ENCODE measurements at regions not wholly inside any gene's neighbourhood (a gene's known extent, or its start where the extent isn't known, plus 50 kb on each side); places are given as distances from the start of the nearest gene placed in this dataset.

GRCh38 chr12:12003609-12004008 lies 67.1 kb upstream of the BCL2L14 start:
- Histone ChIP-seq H3K27ac (ENCODE audit: insufficient read depth, low read depth, low read length) (no peak overlapping the region), H2AFZ (ENCODE audit: low read depth, low read length) (no peak overlapping the region), H3K27me3 (ENCODE audit: control insufficient read depth in 2 of 2, insufficient read depth in 2 of 2, low read length in 2 of 2) (peaks cover 0 to 4% of the 10 kb centered on the region in 2 experiments), H3K4me3 (replicated peaks in 1 of 3; ENCODE audit: insufficient read depth in 1 of 3, low read depth in 1 of 3, low read length in 3 of 3) (no peak overlapping the region), H3K4me2 (ENCODE audit: insufficient read depth, low read length) (no peak overlapping the region), H3K9me1 (replicated peaks; ENCODE audit: control insufficient read depth, extremely low read depth, insufficient read depth, low read length) (no peaks in the 10 kb centered on the region), H3K9me3 (replicated peaks; ENCODE audit: control insufficient read depth, insufficient read depth, low read length) (no peaks in the 10 kb centered on the region), H3K36me3 (ENCODE audit: control insufficient read depth in 2 of 2, extremely low read depth in 1 of 2, insufficient read depth in 2 of 2, low read length in 2 of 2) (no peaks in the 10 kb centered on the region), H3K9ac (replicated peaks; ENCODE audit: extremely low read depth, insufficient read depth, low read length) (no peak overlapping the region), H3K4me1 (ENCODE audit: control insufficient read depth, extremely low read depth, insufficient read depth, low read length) (no peaks in the 10 kb centered on the region), H3K79me2 (ENCODE audit: control insufficient read depth, insufficient read depth, low read length) (no peaks in the 10 kb centered on the region), H4K20me1 (replicated peaks; ENCODE audit: control insufficient read depth, extremely low read depth, insufficient read depth, low read length) (no peaks in the 10 kb centered on the region)
- intact Hi-C loops (cut with micrococcal nuclease) (no loop called here), dilution Hi-C loops (cut with MboI; ENCODE audit: extremely low pct_ligation_motif_present, low sequenced_read_pairs) (no loop called here)
- BruUV-seq (replicated peaks) = no TSS peak
- DNase-seq (ENCODE audit: low read depth, low spot score) (no peak), FAIRE-seq (no peak)
- POLR2A ChIA-PET = no interaction called here
- CTCF ChIA-PET = interaction anchor here (1.6 kb wide), 1 partner anchor 422 kb away, joined by 5 read pairs; no protein-coding TSS in a partner anchor
- TF ChIP-seq EZH2 (IDR thresholded peaks at IDR 0.05; ENCODE audit: borderline replicate concordance, low read depth, low read length, severe bottlenecking) (no peak), CTCF (IDR thresholded peaks at IDR 0.05; ENCODE audit: extremely low read depth in 1 of 2, insufficient read depth in 1 of 2, low read depth in 1 of 2, low read length in 2 of 2) (no peak), FOS (IDR thresholded peaks at IDR 0.05; ENCODE audit: borderline replicate concordance, insufficient read depth, low read length) (no peak), MAX (IDR thresholded peaks at IDR 0.05; ENCODE audit: insufficient read depth, insufficient read length) (no peak), POLR2AphosphoS5 (IDR thresholded peaks at IDR 0.05; ENCODE audit: insufficient read depth, low read depth, low read length) (no peak), GATA2 (IDR thresholded peaks at IDR 0.05; ENCODE audit: insufficient read depth, insufficient read length, low read depth, low read length) (no peak), POLR2A (IDR thresholded peaks at IDR 0.05; ENCODE audit: low read depth, low read length) (no peak), JUN (IDR thresholded peaks at IDR 0.05; ENCODE audit: borderline replicate concordance, insufficient read depth, insufficient read length, low read depth) (no peak), MYC (IDR thresholded peaks at IDR 0.05; ENCODE audit: low read depth, low read length) (no peak)
